Fibroblast of lung (primary cell): ENCODE measurements at regions not wholly inside any gene's neighbourhood (a gene's known extent, or its start where the extent isn't known, plus 50 kb on each side); places are given as distances from the start of the nearest gene placed in this dataset.

Source experiments
- DNase-seq, 2 donors: peaks; one replicate each; pipeline versions ENCODE4 v3.0.0 to v3.0.0-alpha.2; 2010; ENCODE audit warnings: low read depth in 2 of 2
- H2AFZ ChIP-seq: 2 replicates; pipeline ENCODE4 v1.5.1; 2012; ENCODE audit warnings: low read length, control low read depth, inconsistent platforms
- H3K27ac ChIP-seq: 2 replicates; pipeline ENCODE4 v1.5.1; 2011; ENCODE audit warnings: low read length, control low read depth; ENCODE audit not compliant: insufficient read depth
- H3K27me3 ChIP-seq: 2 replicates; pipeline ENCODE4 v1.5.1; 2011; ENCODE audit warnings: mild to moderate bottlenecking, low read length; ENCODE audit not compliant: control insufficient read depth, insufficient read depth
- H3K36me3 ChIP-seq: 2 replicates; pipeline ENCODE4 v1.5.1; 2011; ENCODE audit warnings: low read length; ENCODE audit not compliant: control insufficient read depth, insufficient read depth
- H3K4me1 ChIP-seq: 2 replicates; pipeline ENCODE4 v1.5.1; 2011; ENCODE audit warnings: low read length; ENCODE audit not compliant: control insufficient read depth, insufficient read depth; ENCODE audit errors: extremely low read depth
- H3K4me2 ChIP-seq: 2 replicates; pipeline ENCODE4 v1.5.1; 2011; ENCODE audit warnings: low read length, control low read depth; ENCODE audit not compliant: insufficient read depth; ENCODE audit errors: extremely low read depth
- H3K4me3 ChIP-seq, 4 experiments: fragments of 200-600 bp in 1 of 4; sonication (generic) in 1 of 4; replicated peaks in 1 of 4; 2 replicates each; pipeline ENCODE4 v1.5.1; 2011 to 2016; ENCODE audit warnings: low read length in 4 of 4, low read depth in 3 of 4, mild to moderate bottlenecking in 3 of 4, control low read depth in 2 of 4, inconsistent platforms in 1 of 4, mixed read lengths in 1 of 4; ENCODE audit not compliant: insufficient read depth in 1 of 4; ENCODE audit errors: control extremely low read depth in 1 of 4
- H3K79me2 ChIP-seq: 2 replicates; pipeline ENCODE4 v1.5.1; 2012; ENCODE audit warnings: mild to moderate bottlenecking, low read length, inconsistent platforms; ENCODE audit not compliant: control insufficient read depth, insufficient read depth
- H3K9ac ChIP-seq: 2 replicates; pipeline ENCODE4 v1.5.1; 2011; ENCODE audit warnings: mild to moderate bottlenecking, low read length, control low read depth; ENCODE audit not compliant: insufficient read depth
- H3K9me3 ChIP-seq: 2 replicates; pipeline ENCODE4 v1.5.1; 2012; ENCODE audit warnings: low read depth, low read length; ENCODE audit not compliant: control insufficient read depth, insufficient read depth
- H4K20me1 ChIP-seq: 2 replicates; pipeline ENCODE4 v1.5.1; 2011; ENCODE audit warnings: low read length; ENCODE audit not compliant: control insufficient read depth, insufficient read depth; ENCODE audit errors: extremely low read depth
- CTCF ChIP-seq, 2 donors: IDR thresholded peaks in 1 of 2; conservative IDR thresholded peaks in 1 of 2; 1 replicate in 1 of 2; 2 replicates in 1 of 2; pipeline ENCODE4 v1.5.1; 2011 to 2012; ENCODE audit warnings: low read length in 2 of 2, control low read depth in 1 of 2, inconsistent platforms in 1 of 2, low read depth in 1 of 2, mild to moderate bottlenecking in 1 of 2
- EZH2 ChIP-seq: IDR thresholded peaks from 2 replicates; pipeline ENCODE4 v1.5.1; 2012; ENCODE audit warnings: low read length, control low read depth, mild to moderate bottlenecking; ENCODE audit errors: missing control alignments

- H3K27me3 ChIP-seq = no peaks in the 10 kb centered on the region
- H2AFZ ChIP-seq = no peak overlapping the region
- no peak overlapping the region for H3K27ac ChIP-seq
- no peaks in the 10 kb centered on the region for H3K9me3 ChIP-seq
- H3K4me3 ChIP-seq = no peak overlapping the region
- H3K4me2 ChIP-seq = no peak overlapping the region
- H4K20me1 ChIP-seq = no peaks in the 10 kb centered on the region
- no peaks in the 10 kb centered on the region for H3K4me1 ChIP-seq
- no peaks in the 10 kb centered on the region for H3K36me3 ChIP-seq
- no peaks in the 10 kb centered on the region for H3K79me2 ChIP-seq
- TF ChIP-seq CTCF (conservative IDR thresholded peaks at IDR 0.05 in 1 of 2, IDR thresholded peaks at IDR 0.05 in 1 of 2; ENCODE audit: low read depth in 1 of 2, low read length in 2 of 2) = no peak
- no peak for TF ChIP-seq EZH2
- no peak for DNase-seq
- H3K9ac ChIP-seq = no peak overlapping the region
These were observed 355.9 kb upstream of the PITX2 start for GRCh38 chr4:110978761-110979160.

GRCh38 chr4:110982486-110982885 lies 359.6 kb upstream of the PITX2 start:
- peak in 1 of 2 donors; percentile 16 for DNase-seq
- no peak for TF ChIP-seq EZH2
- no peak for TF ChIP-seq CTCF (conservative IDR thresholded peaks at IDR 0.05 in 1 of 2, IDR thresholded peaks at IDR 0.05 in 1 of 2; ENCODE audit: low read depth in 1 of 2, low read length in 2 of 2)
- H3K4me1 ChIP-seq = no peaks in the 10 kb centered on the region
- no peaks in the 10 kb centered on the region for H4K20me1 ChIP-seq
- no peak overlapping the region for H2AFZ ChIP-seq
- no peak overlapping the region for H3K4me2 ChIP-seq
- H3K36me3 ChIP-seq = no peaks in the 10 kb centered on the region
- H3K27ac ChIP-seq = no peak overlapping the region
- no peaks in the 10 kb centered on the region for H3K79me2 ChIP-seq
- no peak overlapping the region for H3K9ac ChIP-seq
- no peaks in the 10 kb centered on the region for H3K9me3 ChIP-seq
- no peaks in the 10 kb centered on the region for H3K27me3 ChIP-seq
- H3K4me3 ChIP-seq = no peak overlapping the region

- TF ChIP-seq EZH2 (no peak), CTCF (conservative IDR thresholded peaks at IDR 0.05 in 1 of 2, IDR thresholded peaks at IDR 0.05 in 1 of 2; ENCODE audit: low read depth in 1 of 2, low read length in 2 of 2) (no peak)
- Histone ChIP-seq H3K4me3 (no peak overlapping the region), H3K9ac (no peak overlapping the region), H3K79me2 (no peaks in the 10 kb centered on the region), H3K27ac (no peak overlapping the region), H4K20me1 (no peaks in the 10 kb centered on the region), H3K4me2 (no peak overlapping the region), H2AFZ (no peak overlapping the region), H3K9me3 (no peaks in the 10 kb centered on the region), H3K4me1 (no peaks in the 10 kb centered on the region), H3K36me3 (no peaks in the 10 kb centered on the region), H3K27me3 (no peaks in the 10 kb centered on the region)
- DNase-seq = no peak
These were observed 365.8 kb upstream of the PITX2 start for GRCh38 chr4:110988722-110989121.
